ENCODE measurements at regions not wholly inside any gene's neighbourhood (a gene's known extent, or its start where the extent isn't known, plus 50 kb on each side); places are given as distances from the start of the nearest gene placed in this dataset.
A peak's percentile ranks its signal among the peaks of the same experiment; 100 is the strongest.
"Not testable (repeated sequence)": the region's sequence is repeated elsewhere in the genome, so short reads cannot be mapped to it uniquely, and the experiment has no call there.

- no peak for DNase-seq (ENCODE audit: low read depth)
- H3K4me3 ChIP-seq (replicated peaks; ENCODE audit: low read depth, low read length): no peak overlapping the region
- TF ChIP-seq, protein P1, sequence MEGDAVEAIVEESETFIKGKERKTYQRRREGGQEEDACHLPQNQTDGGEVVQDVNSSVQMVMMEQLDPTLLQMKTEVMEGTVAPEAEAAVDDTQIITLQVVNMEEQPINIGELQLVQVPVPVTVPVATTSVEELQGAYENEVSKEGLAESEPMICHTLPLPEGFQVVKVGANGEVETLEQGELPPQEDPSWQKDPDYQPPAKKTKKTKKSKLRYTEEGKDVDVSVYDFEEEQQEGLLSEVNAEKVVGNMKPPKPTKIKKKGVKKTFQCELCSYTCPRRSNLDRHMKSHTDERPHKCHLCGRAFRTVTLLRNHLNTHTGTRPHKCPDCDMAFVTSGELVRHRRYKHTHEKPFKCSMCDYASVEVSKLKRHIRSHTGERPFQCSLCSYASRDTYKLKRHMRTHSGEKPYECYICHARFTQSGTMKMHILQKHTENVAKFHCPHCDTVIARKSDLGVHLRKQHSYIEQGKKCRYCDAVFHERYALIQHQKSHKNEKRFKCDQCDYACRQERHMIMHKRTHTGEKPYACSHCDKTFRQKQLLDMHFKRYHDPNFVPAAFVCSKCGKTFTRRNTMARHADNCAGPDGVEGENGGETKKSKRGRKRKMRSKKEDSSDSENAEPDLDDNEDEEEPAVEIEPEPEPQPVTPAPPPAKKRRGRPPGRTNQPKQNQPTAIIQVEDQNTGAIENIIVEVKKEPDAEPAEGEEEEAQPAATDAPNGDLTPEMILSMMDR (IDR thresholded peaks at IDR 0.05; ENCODE audit: low read length, missing control alignments): no peak
These were observed 492.0 kb upstream of the MARCKS start for GRCh38 chr6:113365191-113365590.

DNA sequence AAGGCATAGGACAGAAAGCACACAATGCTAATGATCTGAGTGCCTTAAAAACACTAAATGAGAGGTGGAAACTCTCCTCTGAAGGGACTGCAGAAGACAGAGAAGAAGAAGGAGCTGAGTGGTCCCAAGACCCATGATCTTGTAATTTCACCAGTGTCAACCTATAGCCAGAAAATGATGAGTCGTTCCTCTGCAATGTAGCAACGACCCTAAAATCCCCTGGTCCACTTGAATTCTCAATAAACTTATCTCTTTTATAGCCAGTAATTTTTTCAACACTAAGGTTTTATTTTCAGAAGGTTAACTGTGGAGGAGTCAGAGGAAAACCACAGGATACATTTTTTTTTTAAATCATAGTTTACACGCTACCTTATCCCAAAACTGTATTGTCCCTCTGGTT is 490.6 kb upstream of the MARCKS start:
- TF ChIP-seq, protein P1 (IDR thresholded peaks at IDR 0.05; ENCODE audit: low read length, missing control alignments): no peak
- no peak for DNase-seq (ENCODE audit: low read depth)
- H3K4me3 ChIP-seq (replicated peaks; ENCODE audit: low read depth, low read length): no peak overlapping the region

DNA sequence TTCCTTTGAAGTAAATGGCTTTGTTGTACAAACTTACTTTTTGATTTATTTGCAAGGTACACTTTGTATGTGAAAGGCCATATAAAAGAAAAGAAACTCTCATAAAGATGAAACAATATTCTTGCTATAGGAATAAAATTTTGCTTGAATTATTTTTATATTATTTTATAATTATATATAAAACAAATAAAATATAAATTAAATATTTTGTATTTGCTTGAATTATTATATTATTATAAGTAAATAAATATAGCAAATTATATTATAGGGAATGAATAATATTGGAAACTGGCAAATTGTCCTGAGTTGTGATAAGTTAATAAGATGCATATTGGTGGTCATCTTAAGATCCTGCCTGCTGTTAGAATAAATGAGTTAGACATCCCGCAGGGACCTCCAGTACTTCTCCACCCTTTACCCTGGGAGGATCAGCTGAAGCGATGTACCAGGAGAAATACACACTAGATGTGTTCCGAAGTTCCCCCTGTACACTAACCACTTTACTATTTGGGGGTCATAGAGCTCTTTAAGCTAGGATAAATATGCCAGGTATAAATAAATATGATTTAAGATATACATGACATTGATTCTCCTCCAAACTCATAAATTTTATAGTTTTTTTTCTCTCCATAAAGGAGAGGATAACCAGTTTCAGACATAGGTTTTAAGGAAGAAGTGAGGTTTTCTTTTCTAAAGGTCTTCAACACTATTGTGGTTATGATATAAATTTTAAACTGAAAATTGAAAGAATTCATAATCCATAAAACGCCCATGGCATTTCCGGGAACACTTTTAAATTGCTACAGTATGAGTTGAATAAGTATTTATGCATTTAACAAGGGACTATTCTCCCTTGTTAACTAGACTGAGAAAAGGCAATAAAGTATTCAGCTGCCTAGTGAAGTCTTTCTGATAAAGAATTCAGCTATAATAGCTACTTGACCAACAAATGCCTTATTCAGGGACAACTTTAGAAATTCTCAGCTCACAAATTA is 486.3 kb upstream of the MARCKS start:
- TF ChIP-seq, protein P1 (IDR thresholded peaks at IDR 0.05; ENCODE audit: low read length, missing control alignments): no peak
- no peak for DNase-seq (ENCODE audit: low read depth)
- H3K4me3 ChIP-seq (replicated peaks; ENCODE audit: low read depth, low read length): no peak overlapping the region

GRCh38 chr6:113375466-113375865 is 481.7 kb upstream of the MARCKS start:
- not testable (repeated sequence) for DNase-seq (ENCODE audit: low read depth); H3K4me3 ChIP-seq (replicated peaks; ENCODE audit: low read depth, low read length)

GRCh38 chr6:113375950-113376846 is 480.9 kb upstream of the MARCKS start:
- TF ChIP-seq, protein P1 (IDR thresholded peaks at IDR 0.05; ENCODE audit: low read length, missing control alignments): no peak
- peak; percentile 80 for DNase-seq (ENCODE audit: low read depth)
- H3K4me3 ChIP-seq (replicated peaks; ENCODE audit: low read depth, low read length): no peak overlapping the region

DNA sequence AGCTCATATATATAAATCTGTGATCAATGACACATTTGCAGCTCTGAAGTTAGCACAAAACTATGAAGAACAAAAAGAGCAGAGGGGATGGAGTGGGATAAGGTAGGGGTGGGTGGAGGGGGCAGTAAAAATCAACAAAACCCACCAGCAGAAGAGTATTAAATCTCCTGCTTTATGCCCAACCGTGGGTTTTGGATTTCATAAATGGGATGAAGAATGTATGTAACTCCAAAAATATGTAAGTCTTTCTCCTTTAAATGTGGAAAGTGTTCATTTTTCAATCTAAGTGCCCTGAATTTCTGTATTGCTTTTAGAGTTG is 480.3 kb upstream of the MARCKS start:
- no peak for DNase-seq (ENCODE audit: low read depth)
- TF ChIP-seq, protein P1 (IDR thresholded peaks at IDR 0.05; ENCODE audit: low read length, missing control alignments): no peak
- H3K4me3 ChIP-seq (replicated peaks; ENCODE audit: low read depth, low read length): no peak overlapping the region

GRCh38 chr6:113377362-113377942 is 479.7 kb upstream of the MARCKS start:
- TF ChIP-seq, protein P1 (IDR thresholded peaks at IDR 0.05; ENCODE audit: low read length, missing control alignments): no peak
- no peak for DNase-seq (ENCODE audit: low read depth)
- H3K4me3 ChIP-seq (replicated peaks; ENCODE audit: low read depth, low read length): no peak overlapping the region
